HG03469 (cell line): ENCODE measurements at regions not wholly inside any gene's neighbourhood (a gene's known extent, or its start where the extent isn't known, plus 50 kb on each side); places are given as distances from the start of the nearest gene placed in this dataset.
"Not testable (repeated sequence)": the region's sequence is repeated elsewhere in the genome, so short reads cannot be mapped to it uniquely, and the experiment has no call there.

Source experiments
- ATAC-seq: cut with Tn5 transposase; IDR thresholded peaks from one replicate; pipeline ENCODE4 v1.9.1; 2021; ENCODE audit warnings: mild to moderate bottlenecking, moderate library complexity, moderate number of reproducible peaks; ENCODE audit not compliant: unreplicated experiment

DNA sequence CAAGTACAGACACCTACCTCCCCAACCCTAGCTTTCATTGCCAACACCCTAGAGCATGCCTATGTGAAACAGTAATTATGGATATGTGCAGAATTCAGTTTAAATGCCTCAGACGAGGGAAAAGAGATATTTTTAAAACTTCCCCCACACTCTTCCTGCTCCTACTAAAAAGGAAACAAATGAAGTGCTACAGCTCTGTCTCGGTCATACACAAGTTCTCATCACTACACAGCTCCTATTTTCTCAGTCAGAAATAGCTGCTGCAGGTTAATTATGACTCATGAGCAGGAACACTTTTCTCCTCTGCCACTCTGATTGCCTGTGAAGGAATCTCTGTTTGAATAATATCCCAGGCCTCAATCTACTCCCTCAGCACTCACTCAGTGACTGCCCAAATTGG is 703.6 kb upstream of the FLRT2 start:
- ATAC-seq = no peak

DNA sequence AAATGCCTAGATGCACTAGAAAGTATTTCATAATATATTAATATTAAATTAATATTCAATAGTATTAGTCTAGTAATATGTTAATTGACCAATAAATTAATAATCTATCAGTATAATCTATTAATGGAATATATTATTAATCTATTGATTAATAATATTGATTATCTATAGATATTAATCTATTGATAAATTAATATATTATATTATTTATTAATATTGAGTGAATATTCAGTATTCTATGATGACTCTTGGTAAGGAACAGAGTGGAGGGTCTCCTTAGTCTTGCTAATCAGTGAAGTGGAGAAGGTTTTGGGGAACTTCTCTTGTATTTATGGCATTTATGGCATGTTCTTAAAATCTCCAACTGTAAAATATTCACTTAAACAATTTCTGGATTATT is 679.3 kb upstream of the FLRT2 start:
- no peak for ATAC-seq

DNA sequence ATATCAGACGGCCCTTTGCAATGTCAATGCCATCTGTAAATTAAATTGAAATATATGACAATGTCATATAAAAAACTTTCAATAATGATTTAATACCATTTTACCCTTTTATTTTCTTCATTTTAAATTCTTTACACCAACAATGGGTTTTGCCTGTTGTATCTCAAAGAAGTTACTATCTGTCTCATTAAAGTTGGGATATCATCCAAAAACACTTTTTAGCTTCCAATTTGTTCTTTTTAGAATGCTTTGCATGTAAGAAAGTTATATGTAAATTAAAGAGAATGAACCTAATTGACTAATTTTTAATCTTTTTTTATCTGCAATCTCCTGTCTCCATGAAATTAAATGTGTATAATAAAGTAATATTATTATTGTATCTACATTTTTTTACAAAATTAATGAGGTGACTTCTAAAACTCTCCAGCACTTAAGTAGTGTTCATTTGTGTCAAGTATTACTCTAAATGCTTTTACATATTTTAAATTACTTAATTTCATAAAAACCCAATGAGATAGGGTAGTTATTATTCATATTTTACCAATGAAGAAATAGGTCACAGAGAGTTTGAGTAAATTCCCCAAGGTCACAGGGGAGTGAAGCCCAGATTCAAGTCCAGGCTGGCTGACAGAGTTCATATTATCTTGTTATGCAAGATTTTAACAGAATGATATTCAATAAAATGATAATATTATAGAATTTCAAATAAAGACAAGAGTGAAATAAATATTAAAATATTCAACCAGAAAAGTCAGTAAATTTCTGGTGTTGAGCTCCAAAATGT is 673.0 kb upstream of the FLRT2 start:
- no peak for ATAC-seq

DNA sequence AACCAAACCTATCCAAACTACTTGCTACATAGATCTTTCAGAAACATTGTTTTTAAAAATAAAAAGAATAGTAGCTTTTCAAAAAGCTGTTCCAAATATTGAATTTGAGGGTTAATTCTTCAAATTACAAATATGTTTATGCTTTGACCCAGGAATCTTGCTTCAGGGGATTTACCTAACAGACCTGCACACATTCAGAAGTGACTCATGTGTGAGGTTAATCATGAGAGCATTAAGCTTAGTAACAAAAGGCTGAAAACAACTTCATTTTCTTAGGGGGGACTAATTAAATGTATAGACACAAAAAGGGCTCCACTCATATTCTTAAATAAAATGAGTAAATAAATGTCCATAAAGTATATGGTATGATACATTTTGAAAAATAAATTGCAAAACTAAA is 672.4 kb upstream of the FLRT2 start:
- ATAC-seq = no peak

DNA sequence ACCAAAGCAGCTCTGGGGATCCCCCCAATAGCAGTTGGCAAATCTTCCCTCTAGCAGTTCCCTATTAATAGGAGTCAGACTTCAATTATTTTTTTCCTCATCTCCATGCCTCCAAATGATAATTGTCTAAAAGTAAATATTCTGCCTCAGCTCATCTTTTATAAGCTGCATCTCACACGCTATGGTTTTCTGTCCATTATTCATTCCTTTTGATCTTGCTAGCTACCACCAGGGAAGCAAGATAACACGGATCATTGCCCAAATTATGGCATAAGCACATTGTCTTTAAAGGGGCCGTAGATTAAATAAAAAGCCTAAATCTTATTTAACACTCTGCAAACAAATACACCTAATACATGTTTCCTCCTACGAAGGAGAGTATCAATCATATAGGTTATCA is 670.8 kb upstream of the FLRT2 start:
- no peak for ATAC-seq

DNA sequence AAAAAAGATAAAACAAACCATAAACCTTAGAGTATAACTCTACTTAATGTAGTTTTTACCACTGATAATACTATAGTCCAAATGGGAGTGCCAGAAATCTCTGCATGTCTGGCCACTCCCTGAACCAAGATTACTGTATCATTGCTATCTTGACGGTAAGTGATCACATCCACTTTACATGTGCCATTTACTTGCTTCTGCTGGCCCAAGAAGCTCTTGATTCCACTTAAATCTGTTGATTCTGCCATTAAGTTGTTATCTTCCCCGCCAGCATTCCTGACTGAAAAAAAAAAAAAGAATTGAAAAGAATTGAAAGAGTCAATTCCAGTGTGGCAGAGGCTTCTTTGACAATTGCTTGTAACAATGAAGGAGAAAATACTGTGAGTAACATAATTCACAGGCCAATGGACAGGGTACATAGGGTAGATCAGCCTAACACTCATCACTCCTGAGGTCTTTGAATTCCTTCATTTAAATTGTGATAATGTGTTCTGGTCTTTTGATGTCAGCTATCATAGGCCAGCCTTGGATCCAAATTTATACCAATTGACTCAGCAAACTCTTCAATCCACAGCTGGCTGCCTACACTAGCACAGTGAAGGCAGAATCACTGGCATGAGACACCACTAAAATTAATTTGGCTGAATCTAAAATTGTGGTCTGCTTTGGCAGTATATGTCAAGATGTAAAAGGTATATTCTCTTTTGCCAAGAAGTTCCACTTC is 665.2 kb upstream of the FLRT2 start:
- ATAC-seq = no peak

DNA sequence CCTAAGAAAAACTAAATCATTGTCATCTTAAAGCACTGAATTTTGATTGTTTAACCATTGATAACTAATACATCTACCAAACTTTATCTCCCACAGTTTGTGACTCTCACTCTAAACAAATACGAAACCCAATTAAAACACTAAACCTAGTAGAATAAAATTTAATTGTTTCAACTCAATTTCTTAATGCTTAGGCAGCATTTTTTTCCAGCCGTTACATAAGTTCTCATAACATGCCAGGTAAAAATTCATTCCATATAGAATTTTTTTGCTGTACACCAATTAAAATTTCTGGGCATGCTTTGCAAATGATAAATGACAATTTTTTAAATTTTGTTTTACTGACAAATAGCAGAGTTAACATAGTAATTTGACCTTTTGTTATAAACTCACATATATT is 658.2 kb upstream of the FLRT2 start:
- no peak for ATAC-seq

DNA sequence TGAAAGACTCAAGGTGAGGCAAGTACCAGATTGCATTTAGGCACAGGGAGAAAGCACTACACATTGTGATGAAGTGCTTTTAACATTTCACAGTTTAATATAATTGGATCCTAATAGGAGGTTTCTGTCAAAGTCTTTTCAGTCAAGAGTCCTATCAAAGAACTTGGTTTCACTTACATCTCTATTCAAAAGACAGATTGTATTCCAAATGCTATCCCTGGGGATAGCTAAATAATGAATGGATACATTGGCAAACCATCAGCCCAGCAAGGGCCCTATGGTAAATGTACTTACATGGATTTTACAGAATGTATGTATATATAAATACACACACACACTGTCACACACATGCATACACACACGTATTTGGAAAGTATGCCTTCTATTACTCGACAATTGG is 655.5 kb upstream of the FLRT2 start:
- no peak for ATAC-seq

DNA sequence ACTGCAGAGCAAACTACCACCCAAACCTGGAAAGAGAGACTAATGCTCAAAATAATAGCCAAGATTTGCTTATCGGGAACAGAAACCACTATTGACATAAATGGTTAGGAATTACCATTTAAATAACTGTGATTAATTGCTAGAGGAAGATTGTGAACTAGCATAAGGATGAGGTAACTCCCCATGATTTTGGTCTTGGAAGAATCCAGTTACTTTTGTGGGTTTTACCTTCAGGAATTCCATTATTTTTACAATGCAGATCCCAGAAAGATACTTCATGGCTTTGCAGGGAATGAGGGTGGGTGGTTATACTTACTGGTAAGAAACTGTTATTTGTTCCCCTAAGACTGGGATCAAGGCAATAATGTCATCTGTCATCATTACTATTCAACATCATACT is 652.9 kb upstream of the FLRT2 start:
- no peak for ATAC-seq

DNA sequence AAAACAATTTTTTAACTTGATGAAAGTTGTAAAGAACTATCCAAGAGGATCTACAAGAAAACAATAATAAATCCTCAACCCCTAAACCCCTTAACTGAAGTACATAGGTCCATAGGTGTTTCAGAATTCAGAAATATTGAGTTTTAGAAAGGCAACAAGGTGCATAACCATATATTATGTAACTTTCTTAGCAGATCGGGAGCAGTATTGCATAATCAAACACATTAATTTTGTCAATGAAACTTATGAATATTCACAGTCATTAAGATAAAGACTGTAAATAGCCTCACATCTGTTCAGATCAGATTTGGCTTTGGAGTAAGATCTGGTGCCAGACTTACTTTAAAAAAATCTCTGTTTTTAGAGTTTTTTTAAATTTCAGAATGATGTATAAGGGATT is 647.1 kb upstream of the FLRT2 start:
- no peak for ATAC-seq

DNA sequence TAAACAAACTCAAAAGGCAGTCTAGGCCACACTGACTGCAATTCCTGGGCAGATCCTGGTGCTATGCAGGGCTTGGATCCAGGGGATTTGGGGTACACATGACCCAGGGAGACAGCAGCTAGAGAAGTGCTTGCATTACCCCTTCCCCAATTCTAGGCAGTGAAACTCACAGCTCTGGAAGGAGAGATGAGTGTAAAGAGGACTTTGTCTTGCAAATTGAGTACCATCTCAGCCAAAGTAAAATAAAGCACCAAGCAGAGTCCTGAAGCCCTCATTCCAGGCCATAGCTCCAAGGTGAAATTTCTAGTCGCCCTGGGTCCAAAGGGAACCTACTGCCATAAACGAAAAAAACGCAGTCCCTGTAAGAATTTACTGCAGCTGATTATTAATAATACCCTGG is 644.9 kb upstream of the FLRT2 start:
- no peak for ATAC-seq

DNA sequence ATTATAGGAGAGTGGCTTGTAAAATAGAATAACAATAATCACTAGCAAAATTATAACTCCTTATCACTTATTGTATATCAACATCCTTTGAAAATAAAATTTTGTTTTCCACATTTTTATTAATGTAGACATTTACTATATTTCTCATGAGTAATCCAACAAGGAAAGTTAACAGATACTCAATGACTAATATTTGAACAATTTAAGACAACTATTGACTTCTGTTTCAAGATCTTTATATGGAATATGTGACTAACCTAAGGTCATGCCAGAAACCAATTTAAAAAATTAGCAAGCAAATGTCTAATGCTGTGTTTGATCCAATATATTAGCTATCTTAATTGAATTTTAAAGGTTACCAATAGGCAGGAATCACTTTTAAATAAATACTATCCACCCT is 638.5 kb upstream of the FLRT2 start:
- ATAC-seq = no peak

DNA sequence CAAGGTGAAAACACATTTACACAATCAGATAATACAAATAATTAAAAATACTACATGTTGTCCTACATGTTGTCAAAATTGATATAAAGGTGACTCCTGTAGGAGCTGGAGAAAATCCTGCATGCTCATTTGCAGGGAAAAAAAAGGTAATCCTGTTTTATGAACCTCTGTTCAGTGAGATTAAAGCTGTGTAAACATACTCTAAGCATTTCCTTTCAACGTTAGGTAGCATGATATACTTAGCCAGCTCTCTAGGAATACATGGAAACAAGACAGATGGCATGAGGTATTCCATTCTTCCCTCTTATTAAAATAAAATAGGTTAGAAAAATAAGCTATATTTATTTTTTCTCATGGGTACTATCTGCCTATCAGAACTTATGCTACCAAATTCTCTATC is 635.7 kb upstream of the FLRT2 start:
- no peak for ATAC-seq

DNA sequence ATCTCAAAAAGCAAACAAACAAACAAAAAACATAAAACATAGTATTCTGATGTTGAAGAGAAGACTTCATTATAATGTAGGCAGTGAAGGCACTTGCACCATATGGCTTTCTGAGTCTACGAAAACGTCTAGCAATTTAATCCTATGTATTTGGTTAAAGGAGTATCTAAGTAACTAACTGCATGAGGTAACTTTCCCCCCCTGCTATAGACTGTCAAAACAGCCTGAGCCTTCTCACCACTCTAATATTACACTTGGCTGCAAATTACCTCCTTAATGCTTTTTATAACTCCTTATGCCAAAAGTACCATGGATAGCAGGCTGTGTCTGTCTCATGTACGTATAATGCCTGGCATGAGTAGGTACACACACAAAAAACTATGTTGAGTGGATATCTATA is 607.6 kb upstream of the FLRT2 start:
- ATAC-seq = no peak

DNA sequence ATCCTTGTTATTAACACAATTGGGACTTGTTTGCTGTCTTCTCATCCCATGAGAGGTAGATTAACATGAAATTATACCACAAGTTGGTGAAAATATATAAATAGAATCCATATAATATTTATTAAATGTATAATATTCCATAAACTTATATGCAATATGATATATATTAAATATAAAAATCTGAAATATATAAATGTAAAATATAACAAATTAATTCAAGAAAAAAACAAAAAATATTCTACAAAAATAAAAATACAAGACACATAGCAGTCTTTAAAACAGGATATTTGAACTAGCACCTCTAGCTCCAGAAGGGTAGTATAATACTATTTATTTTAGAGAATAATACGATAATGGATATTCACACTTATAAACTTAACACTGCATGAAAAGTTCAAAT is 603.3 kb upstream of the FLRT2 start:
- no peak for ATAC-seq

DNA sequence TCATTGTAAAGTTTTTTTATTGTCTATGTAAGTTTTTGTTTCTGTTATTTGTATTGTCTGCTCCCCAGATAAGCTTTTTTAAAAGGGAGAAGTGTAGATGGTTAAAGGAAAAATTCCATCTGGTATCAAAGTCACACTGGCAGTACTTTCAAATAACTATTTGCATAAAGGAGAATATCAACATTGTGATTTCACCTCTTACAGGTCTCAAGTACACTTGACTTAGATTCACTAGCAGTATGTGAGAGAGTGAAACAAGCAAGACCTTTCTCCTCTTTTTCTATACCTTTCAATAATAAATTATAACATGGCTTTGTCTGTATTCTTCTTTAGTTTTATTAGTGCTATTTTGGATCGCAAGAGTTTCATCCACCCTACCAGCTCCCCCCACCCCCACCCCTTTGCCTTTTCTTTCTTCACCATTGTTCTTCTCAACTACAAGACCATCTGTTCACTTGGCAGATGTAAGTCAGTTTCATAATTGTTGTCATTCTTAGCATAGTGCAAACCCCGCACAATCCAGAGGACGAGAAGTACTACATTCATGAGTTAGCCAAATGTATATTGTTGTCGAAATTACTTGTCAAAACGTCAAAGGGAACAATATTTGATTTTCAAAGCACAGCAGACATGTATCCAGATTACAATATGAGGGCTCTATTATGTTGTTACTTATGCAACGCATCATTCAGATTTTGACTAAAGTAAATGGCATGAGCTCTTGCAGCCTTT is 602.7 kb upstream of the FLRT2 start:
- ATAC-seq = no peak

DNA sequence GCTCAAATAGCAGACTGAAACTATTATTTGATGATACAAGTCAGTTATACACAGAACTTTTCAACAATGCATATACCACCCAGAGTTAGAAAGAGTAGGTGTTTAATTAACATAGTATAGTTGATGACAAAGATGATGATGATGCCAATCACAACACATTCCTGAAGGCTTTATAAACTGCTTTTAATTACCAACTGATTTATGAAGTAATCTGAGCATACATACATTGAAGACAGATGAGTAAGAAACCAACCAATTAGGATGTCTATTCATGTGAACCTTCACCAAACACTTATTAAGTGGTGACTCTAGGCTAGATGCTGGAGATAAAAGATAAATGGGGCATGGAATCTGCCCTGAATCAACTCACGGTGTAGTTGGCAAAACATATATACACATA is 600.9 kb upstream of the FLRT2 start:
- no peak for ATAC-seq

DNA sequence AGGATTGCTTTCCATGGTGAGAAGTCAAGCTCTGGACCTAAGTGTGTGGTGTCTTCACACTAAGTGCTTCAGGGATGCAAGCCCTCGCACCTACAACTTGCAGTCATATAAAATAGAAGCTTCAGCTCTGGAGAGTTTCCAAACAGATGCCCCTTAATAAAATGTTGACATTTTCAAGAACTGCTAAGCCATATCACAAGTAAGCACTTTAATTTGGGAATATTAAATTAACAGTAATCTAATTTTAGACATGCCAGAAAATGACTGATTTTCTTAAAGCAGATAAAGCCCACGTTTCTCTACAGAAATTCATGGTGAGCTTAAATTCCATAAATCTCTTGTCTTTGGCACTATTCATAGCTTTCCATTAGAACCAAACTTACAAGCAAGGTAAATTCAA is 600.1 kb upstream of the FLRT2 start:
- no peak for ATAC-seq

DNA sequence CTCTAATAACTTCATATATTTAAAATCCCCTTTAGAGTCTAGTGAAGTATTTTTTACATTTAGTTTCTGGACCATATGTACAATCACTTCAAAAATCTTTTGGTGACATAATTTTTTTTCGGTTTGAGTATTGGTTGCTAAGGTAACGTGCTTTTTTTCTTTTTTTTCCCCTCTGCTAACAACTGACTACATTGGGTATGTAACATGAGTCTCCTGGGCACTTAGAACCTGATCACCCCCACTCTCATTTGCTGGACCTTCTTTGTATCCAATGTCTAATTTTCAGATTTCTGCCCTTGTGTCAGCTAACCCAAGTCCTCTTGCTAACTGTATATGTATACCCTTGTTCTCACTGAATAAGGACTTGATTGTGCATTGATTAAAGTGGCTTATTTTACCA is 592.9 kb upstream of the FLRT2 start:
- no peak for ATAC-seq

DNA sequence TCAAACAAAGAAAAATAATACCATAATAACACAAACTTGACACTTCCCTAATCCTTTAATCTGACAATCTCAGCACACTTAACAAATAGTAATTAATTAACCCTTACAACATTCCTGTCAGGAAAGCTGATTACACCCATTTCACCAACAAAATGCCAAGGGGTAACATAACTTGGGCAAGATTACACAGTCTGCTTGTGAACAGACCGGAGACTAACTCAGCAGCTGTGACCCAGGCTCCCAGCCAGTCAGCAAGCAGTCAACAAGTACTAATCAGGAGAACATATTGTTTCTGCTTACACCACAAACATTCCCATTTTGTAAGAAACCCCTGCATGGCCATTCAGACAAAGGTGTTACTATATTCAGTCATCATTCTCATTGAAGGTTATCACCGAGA is 592.5 kb upstream of the FLRT2 start:
- ATAC-seq = no peak

DNA sequence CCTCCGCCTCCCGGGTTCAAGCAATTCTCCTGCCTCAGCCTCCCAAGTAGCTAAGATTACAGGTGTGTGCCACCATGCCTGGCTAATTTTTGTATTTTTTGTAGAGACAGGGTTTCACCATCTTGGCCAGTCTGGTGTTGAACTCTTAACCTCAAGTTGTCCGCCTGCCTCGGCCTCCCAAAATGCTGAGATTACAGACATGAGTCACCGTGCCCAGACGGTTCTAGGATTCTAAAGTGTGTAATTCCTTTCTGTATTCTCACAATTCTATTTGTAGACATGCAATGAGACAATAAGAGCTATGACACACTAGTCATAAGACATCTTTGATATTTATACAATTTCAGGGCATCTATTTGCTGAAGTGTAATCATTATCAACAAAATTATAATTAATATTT is 585.0 kb upstream of the FLRT2 start:
- ATAC-seq = not testable (repeated sequence)
